Stimulated activated CD4-positive, alpha-beta T cell treated with anti-CD3 and anti-CD28 coated beads, Interleukin-4, amount 100 ng/mL, for 48 hours (primary cell): ENCODE measurements at regions not wholly inside any gene's neighbourhood (a gene's known extent, or its start where the extent isn't known, plus 50 kb on each side); places are given as distances from the start of the nearest gene placed in this dataset.
"Not testable (repeated sequence)": the region's sequence is repeated elsewhere in the genome, so short reads cannot be mapped to it uniquely, and the experiment has no call there.

Experiments
- DNase-seq, 2 donors: peaks; one replicate each; pipeline ENCODE4 v3.0.0-alpha.2; 2020; ENCODE audit warnings: low read depth in 2 of 2

- no peak for DNase-seq
These were observed 95.1 kb downstream of the RPAP3 start for GRCh38 chr12:47610686-47611252.

- no peak for DNase-seq
These were observed 96.0 kb downstream of the RPAP3 start for GRCh38 chr12:47609806-47610205.

- DNase-seq, result not testable (repeated sequence)
These were observed 97.2 kb downstream of the RPAP3 start for GRCh38 chr12:47608671-47609070.

GRCh38 chr12:47604221-47604873 is 101.5 kb downstream of the RPAP3 start:
- DNase-seq, result no peak

GRCh38 chr12:47602949-47603558 is 102.8 kb downstream of the RPAP3 start:
- no peak for DNase-seq

- DNase-seq, result no peak
These were observed 103.5 kb downstream of the RPAP3 start for GRCh38 chr12:47602325-47602724.

- DNase-seq, result no peak
These were observed 104.8 kb downstream of the RPAP3 start for GRCh38 chr12:47601071-47601470.

GRCh38 chr12:47591795-47592194 is 114.0 kb downstream of the RPAP3 start:
- no peak for DNase-seq

GRCh38 chr12:47591361-47591791 is 114.5 kb downstream of the RPAP3 start:
- DNase-seq, result no peak

GRCh38 chr12:47590771-47591360 is 115.0 kb downstream of the RPAP3 start:
- no peak for DNase-seq

- DNase-seq, result no peak
These were observed 118.7 kb downstream of the RPAP3 start for GRCh38 chr12:47586952-47587669.

- DNase-seq, result no peak
These were observed 120.3 kb downstream of the RPAP3 start for GRCh38 chr12:47585507-47585906.

GRCh38 chr12:47578836-47579235 is 127.0 kb downstream of the RPAP3 start:
- DNase-seq, result no peak

- no peak for DNase-seq
These were observed 128.4 kb downstream of the RPAP3 start for GRCh38 chr12:47577206-47577989.

- no peak for DNase-seq
These were observed 129.4 kb downstream of the RPAP3 start for GRCh38 chr12:47576289-47576945.

- DNase-seq, result no peak
These were observed 131.4 kb downstream of the RPAP3 start for GRCh38 chr12:47574252-47575021.

GRCh38 chr12:47573146-47573659 is 132.6 kb downstream of the RPAP3 start:
- DNase-seq, result no peak

GRCh38 chr12:47570151-47570550 is 135.7 kb downstream of the RPAP3 start:
- no peak for DNase-seq

GRCh38 chr12:47562201-47562600 is 143.6 kb downstream of the RPAP3 start:
- no peak for DNase-seq

- no peak for DNase-seq
These were observed 144.1 kb downstream of the RPAP3 start for GRCh38 chr12:47561746-47562145.
